ENCODE measurements at regions not wholly inside any gene's neighbourhood (a gene's known extent, or its start where the extent isn't known, plus 50 kb on each side); places are given as distances from the start of the nearest gene placed in this dataset.

DNA sequence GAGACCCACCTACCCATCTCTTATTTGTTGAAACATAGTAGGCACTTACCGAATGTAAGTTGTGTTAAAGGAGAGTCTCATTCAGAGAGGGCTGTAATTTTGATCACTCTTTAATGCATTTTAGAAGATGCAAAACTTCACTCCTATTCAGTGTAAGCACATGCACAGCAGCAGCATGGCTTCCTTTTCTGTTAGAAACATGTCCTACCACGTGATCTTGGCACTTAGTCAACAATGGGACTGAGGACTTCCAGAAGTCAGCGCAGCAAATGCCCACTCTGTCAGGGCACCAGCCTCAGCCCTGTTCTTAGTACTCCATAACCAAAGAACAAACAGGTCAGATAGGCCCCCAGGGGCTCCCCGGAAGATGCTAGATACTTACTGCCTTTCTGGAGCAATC is 456.5 kb downstream of the METTL4 start:
- H3K4me1 ChIP-seq (ENCODE audit: control insufficient read depth in 4 of 4, insufficient read depth in 4 of 4, low read length in 3 of 4), result no peaks in the 10 kb centered on the region
- H3K9me3 ChIP-seq (ENCODE audit: control insufficient read depth in 4 of 4, low read length in 3 of 4), result no peaks in the 10 kb centered on the region
- no peaks in the 10 kb centered on the region for H3K27me3 ChIP-seq (ENCODE audit: control insufficient read depth in 4 of 4, insufficient read depth in 4 of 4, low read length in 3 of 4)
- H3K27ac ChIP-seq (ENCODE audit: low read depth in 1 of 2, low read length in 2 of 2), result no peak overlapping the region
- WGBS, result 71% methylated on average over 4 of the region's 4 CpGs
- TF ChIP-seq, protein P1, sequence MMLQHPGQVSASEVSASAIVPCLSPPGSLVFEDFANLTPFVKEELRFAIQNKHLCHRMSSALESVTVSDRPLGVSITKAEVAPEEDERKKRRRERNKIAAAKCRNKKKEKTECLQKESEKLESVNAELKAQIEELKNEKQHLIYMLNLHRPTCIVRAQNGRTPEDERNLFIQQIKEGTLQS (IDR thresholded peaks at IDR 0.05), result no peak
- no peak for TF ChIP-seq FOXA1 (IDR thresholded peaks at IDR 0.05)
- TF ChIP-seq, protein P2, sequence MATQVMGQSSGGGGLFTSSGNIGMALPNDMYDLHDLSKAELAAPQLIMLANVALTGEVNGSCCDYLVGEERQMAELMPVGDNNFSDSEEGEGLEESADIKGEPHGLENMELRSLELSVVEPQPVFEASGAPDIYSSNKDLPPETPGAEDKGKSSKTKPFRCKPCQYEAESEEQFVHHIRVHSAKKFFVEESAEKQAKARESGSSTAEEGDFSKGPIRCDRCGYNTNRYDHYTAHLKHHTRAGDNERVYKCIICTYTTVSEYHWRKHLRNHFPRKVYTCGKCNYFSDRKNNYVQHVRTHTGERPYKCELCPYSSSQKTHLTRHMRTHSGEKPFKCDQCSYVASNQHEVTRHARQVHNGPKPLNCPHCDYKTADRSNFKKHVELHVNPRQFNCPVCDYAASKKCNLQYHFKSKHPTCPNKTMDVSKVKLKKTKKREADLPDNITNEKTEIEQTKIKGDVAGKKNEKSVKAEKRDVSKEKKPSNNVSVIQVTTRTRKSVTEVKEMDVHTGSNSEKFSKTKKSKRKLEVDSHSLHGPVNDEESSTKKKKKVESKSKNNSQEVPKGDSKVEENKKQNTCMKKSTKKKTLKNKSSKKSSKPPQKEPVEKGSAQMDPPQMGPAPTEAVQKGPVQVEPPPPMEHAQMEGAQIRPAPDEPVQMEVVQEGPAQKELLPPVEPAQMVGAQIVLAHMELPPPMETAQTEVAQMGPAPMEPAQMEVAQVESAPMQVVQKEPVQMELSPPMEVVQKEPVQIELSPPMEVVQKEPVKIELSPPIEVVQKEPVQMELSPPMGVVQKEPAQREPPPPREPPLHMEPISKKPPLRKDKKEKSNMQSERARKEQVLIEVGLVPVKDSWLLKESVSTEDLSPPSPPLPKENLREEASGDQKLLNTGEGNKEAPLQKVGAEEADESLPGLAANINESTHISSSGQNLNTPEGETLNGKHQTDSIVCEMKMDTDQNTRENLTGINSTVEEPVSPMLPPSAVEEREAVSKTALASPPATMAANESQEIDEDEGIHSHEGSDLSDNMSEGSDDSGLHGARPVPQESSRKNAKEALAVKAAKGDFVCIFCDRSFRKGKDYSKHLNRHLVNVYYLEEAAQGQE (IDR thresholded peaks at IDR 0.05), result no peak
- TF ChIP-seq TAF1 (conservative IDR thresholded peaks at IDR 0.05), result no peak
- no peak for TF ChIP-seq EGR1 (IDR thresholded peaks at IDR 0.05; ENCODE audit: low read depth in 2 of 2)
- TF ChIP-seq HNF4G (IDR thresholded peaks at IDR 0.05), result no peak
- TF ChIP-seq, protein P3, sequence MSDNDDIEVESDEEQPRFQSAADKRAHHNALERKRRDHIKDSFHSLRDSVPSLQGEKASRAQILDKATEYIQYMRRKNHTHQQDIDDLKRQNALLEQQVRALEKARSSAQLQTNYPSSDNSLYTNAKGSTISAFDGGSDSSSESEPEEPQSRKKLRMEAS (IDR thresholded peaks at IDR 0.05), result no peak
- TF ChIP-seq, protein P4, sequence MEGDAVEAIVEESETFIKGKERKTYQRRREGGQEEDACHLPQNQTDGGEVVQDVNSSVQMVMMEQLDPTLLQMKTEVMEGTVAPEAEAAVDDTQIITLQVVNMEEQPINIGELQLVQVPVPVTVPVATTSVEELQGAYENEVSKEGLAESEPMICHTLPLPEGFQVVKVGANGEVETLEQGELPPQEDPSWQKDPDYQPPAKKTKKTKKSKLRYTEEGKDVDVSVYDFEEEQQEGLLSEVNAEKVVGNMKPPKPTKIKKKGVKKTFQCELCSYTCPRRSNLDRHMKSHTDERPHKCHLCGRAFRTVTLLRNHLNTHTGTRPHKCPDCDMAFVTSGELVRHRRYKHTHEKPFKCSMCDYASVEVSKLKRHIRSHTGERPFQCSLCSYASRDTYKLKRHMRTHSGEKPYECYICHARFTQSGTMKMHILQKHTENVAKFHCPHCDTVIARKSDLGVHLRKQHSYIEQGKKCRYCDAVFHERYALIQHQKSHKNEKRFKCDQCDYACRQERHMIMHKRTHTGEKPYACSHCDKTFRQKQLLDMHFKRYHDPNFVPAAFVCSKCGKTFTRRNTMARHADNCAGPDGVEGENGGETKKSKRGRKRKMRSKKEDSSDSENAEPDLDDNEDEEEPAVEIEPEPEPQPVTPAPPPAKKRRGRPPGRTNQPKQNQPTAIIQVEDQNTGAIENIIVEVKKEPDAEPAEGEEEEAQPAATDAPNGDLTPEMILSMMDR (IDR thresholded peaks at IDR 0.05; ENCODE audit: low read depth, low read length, missing input control), result no peak
- TF ChIP-seq GABPA (IDR thresholded peaks at IDR 0.05 in 1 of 2, conservative IDR thresholded peaks at IDR 0.05 in 1 of 2), result no peak
- TF ChIP-seq, protein P5, sequence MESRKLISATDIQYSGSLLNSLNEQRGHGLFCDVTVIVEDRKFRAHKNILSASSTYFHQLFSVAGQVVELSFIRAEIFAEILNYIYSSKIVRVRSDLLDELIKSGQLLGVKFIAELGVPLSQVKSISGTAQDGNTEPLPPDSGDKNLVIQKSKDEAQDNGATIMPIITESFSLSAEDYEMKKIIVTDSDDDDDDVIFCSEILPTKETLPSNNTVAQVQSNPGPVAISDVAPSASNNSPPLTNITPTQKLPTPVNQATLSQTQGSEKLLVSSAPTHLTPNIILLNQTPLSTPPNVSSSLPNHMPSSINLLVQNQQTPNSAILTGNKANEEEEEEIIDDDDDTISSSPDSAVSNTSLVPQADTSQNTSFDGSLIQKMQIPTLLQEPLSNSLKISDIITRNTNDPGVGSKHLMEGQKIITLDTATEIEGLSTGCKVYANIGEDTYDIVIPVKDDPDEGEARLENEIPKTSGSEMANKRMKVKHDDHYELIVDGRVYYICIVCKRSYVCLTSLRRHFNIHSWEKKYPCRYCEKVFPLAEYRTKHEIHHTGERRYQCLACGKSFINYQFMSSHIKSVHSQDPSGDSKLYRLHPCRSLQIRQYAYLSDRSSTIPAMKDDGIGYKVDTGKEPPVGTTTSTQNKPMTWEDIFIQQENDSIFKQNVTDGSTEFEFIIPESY (IDR thresholded peaks at IDR 0.05), result no peak
- TF ChIP-seq JUND (IDR thresholded peaks at IDR 0.05), result no peak
- no peak for TF ChIP-seq RXRA (IDR thresholded peaks at IDR 0.05)
- TF ChIP-seq HNF4A (conservative IDR thresholded peaks at IDR 0.05), result no peak
- H3K36me3 ChIP-seq (ENCODE audit: control insufficient read depth in 4 of 4, insufficient read depth in 3 of 4, low read depth in 1 of 4, low read length in 3 of 4), result no peaks in the 10 kb centered on the region
- H3K4me3 ChIP-seq (ENCODE audit: low read depth in 1 of 3, low read length in 3 of 3), result no peak overlapping the region
- DNase-seq (ENCODE audit: low spot score), result no peak
- H3K9ac ChIP-seq (ENCODE audit: low read depth in 1 of 2, low read length in 2 of 2), result no peak overlapping the region

DNA sequence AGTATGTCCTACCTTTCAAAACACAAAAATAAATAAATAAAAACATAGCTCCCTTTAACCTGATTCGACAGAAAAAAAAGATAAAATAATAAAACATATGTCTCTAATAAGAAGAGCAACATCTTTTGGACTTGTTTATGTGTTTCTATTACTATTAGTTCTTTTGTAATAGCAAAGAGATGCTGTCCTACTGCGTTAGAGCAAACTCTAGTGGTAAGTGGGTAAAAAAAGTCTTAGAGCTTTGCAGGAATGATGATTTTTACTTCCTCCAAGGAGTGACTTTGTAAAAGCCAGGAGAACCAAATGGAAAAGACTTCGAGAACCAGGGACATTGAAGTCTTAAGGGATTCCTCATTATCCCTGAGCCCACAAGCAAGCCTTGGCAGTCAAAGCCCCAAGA is 450.1 kb downstream of the METTL4 start:
- no peak overlapping the region for H3K4me3 ChIP-seq (ENCODE audit: low read depth in 1 of 3, low read length in 3 of 3)
- no peak for DNase-seq (ENCODE audit: low spot score)
- 60% methylated on average over 3 of the region's 3 CpGs for WGBS

More for the DNA sequence above, 450.1 kb downstream of the METTL4 start:
- peaks cover 0 to 4% (median 0%) of the 10 kb centered on the region in 4 donors for H3K27me3 ChIP-seq (ENCODE audit: control insufficient read depth in 4 of 4, insufficient read depth in 4 of 4, low read length in 3 of 4)
- H3K27ac ChIP-seq (ENCODE audit: low read depth in 1 of 2, low read length in 2 of 2), result no peak overlapping the region
- no peak overlapping the region for H3K9ac ChIP-seq (ENCODE audit: low read depth in 1 of 2, low read length in 2 of 2)
- no peaks in the 10 kb centered on the region for H3K36me3 ChIP-seq (ENCODE audit: control insufficient read depth in 4 of 4, insufficient read depth in 3 of 4, low read depth in 1 of 4, low read length in 3 of 4)
- no peaks in the 10 kb centered on the region for H3K4me1 ChIP-seq (ENCODE audit: control insufficient read depth in 4 of 4, insufficient read depth in 4 of 4, low read length in 3 of 4)
- no peaks in the 10 kb centered on the region for H3K9me3 ChIP-seq (ENCODE audit: control insufficient read depth in 4 of 4, low read length in 3 of 4)
- TF ChIP-seq HNF4A (conservative IDR thresholded peaks at IDR 0.05), result no peak
- no peak for TF ChIP-seq RAD21 (IDR thresholded peaks at IDR 0.05)
- TF ChIP-seq, protein P4 (IDR thresholded peaks at IDR 0.05; ENCODE audit: low read depth, low read length, missing input control), result no peak
- TF ChIP-seq, protein P3 (IDR thresholded peaks at IDR 0.05), result no peak
- TF ChIP-seq RXRA (IDR thresholded peaks at IDR 0.05), result no peak
- TF ChIP-seq FOXA2 (IDR thresholded peaks at IDR 0.05), result no peak
- no peak for TF ChIP-seq EGR1 (IDR thresholded peaks at IDR 0.05; ENCODE audit: low read depth in 2 of 2)
- TF ChIP-seq JUND (IDR thresholded peaks at IDR 0.05), result no peak
